Neural cell (in vitro differentiated cells): ENCODE measurements at regions not wholly inside any gene's neighbourhood (a gene's known extent, or its start where the extent isn't known, plus 50 kb on each side); places are given as distances from the start of the nearest gene placed in this dataset.

Source experiments
- EP300 ChIP-seq: fragments of 450-650 bp; conservative IDR thresholded peaks from 2 replicates; pipeline ENCODE4 v1.6.1; 2014; ENCODE audit warnings: antibody characterized with exemption, mild to moderate bottlenecking, moderate library complexity; ENCODE audit not compliant: poor library complexity, severe bottlenecking
- MXI1 ChIP-seq: fragments of 450-650 bp; conservative IDR thresholded peaks from 2 replicates; pipeline ENCODE4 v1.6.1; 2014; ENCODE audit warnings: antibody characterized with exemption, mild to moderate bottlenecking; ENCODE audit not compliant: poor library complexity, severe bottlenecking
- POLR2AphosphoS5 ChIP-seq: IDR thresholded peaks from 2 replicates; pipeline ENCODE4 v1.6.1; 2012
- SMC3 ChIP-seq: fragments of 450-650 bp; conservative IDR thresholded peaks from 2 replicates; pipeline ENCODE4 v1.6.1; 2014; ENCODE audit warnings: antibody characterized with exemption, mild to moderate bottlenecking, moderate library complexity; ENCODE audit not compliant: poor library complexity
- TAF1 ChIP-seq: IDR thresholded peaks from 2 replicates; pipeline ENCODE4 v1.6.1; 2012; ENCODE audit warnings: low read depth
- TF ChIP-seq, protein P1 (sequence below): fragments of 450-650 bp; IDR thresholded peaks from 2 replicates; pipeline ENCODE4 v1.5.1; 2014; ENCODE audit warnings: antibody characterized with exemption, mild to moderate bottlenecking, moderate library complexity; ENCODE audit not compliant: poor library complexity, severe bottlenecking
- TF ChIP-seq, protein P2 (sequence below): IDR thresholded peaks from 2 replicates; pipeline ENCODE4 v1.6.1; 2012; ENCODE audit warnings: borderline replicate concordance

DNA sequence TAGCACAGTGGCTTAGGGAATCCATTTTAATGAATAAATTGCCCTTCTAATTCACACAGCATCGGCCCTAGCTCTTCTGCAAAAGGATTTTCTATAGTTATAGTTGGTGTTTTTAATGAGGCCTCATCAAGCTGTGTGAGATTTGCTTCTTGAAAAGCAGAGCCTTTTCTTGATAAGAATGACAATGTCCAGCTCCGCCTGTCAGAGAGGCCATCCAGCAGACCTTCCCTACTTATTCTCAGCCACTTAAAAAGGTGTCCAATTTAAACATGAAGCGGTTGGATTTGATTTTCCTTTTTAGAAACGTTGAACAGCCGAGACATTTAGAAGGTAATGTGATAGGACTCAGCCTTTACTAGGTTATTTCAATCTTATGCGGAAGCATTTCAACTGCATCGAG lies 134.4 kb downstream of the ZNF608 start:
- TF ChIP-seq, protein P1, sequence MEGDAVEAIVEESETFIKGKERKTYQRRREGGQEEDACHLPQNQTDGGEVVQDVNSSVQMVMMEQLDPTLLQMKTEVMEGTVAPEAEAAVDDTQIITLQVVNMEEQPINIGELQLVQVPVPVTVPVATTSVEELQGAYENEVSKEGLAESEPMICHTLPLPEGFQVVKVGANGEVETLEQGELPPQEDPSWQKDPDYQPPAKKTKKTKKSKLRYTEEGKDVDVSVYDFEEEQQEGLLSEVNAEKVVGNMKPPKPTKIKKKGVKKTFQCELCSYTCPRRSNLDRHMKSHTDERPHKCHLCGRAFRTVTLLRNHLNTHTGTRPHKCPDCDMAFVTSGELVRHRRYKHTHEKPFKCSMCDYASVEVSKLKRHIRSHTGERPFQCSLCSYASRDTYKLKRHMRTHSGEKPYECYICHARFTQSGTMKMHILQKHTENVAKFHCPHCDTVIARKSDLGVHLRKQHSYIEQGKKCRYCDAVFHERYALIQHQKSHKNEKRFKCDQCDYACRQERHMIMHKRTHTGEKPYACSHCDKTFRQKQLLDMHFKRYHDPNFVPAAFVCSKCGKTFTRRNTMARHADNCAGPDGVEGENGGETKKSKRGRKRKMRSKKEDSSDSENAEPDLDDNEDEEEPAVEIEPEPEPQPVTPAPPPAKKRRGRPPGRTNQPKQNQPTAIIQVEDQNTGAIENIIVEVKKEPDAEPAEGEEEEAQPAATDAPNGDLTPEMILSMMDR: no peak
- TF ChIP-seq POLR2AphosphoS5: no peak
- no peak for TF ChIP-seq SMC3
- no peak for TF ChIP-seq TAF1
- no peak for TF ChIP-seq MXI1
- TF ChIP-seq EP300: no peak
- TF ChIP-seq, protein P2, sequence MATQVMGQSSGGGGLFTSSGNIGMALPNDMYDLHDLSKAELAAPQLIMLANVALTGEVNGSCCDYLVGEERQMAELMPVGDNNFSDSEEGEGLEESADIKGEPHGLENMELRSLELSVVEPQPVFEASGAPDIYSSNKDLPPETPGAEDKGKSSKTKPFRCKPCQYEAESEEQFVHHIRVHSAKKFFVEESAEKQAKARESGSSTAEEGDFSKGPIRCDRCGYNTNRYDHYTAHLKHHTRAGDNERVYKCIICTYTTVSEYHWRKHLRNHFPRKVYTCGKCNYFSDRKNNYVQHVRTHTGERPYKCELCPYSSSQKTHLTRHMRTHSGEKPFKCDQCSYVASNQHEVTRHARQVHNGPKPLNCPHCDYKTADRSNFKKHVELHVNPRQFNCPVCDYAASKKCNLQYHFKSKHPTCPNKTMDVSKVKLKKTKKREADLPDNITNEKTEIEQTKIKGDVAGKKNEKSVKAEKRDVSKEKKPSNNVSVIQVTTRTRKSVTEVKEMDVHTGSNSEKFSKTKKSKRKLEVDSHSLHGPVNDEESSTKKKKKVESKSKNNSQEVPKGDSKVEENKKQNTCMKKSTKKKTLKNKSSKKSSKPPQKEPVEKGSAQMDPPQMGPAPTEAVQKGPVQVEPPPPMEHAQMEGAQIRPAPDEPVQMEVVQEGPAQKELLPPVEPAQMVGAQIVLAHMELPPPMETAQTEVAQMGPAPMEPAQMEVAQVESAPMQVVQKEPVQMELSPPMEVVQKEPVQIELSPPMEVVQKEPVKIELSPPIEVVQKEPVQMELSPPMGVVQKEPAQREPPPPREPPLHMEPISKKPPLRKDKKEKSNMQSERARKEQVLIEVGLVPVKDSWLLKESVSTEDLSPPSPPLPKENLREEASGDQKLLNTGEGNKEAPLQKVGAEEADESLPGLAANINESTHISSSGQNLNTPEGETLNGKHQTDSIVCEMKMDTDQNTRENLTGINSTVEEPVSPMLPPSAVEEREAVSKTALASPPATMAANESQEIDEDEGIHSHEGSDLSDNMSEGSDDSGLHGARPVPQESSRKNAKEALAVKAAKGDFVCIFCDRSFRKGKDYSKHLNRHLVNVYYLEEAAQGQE: no peak
